HCT116 (cell line): ENCODE measurements at regions not wholly inside any gene's neighbourhood (a gene's known extent, or its start where the extent isn't known, plus 50 kb on each side); places are given as distances from the start of the nearest gene placed in this dataset.

ENCODE experiments used
- CEBPB ChIP-seq: IDR thresholded peaks from 2 replicates; pipeline ENCODE4 v1.6.1; 2012; ENCODE audit warnings: low read depth
- EGR1 ChIP-seq: IDR thresholded peaks from 2 replicates; pipeline ENCODE4 v1.6.1; 2012; ENCODE audit warnings: low read depth
- EZH2 ChIP-seq: fragments of 200-600 bp; sonication (generic); IDR thresholded peaks from 2 replicates; pipeline ENCODE4 v1.6.1; 2017; ENCODE audit warnings: antibody characterized with exemption, mixed run types
- JUND ChIP-seq: IDR thresholded peaks from 2 replicates; pipeline ENCODE4 v1.6.1; 2012
- POLR2A ChIP-seq: IDR thresholded peaks from 2 replicates; pipeline ENCODE4 v1.7.0; 2011; ENCODE audit warnings: borderline replicate concordance; ENCODE audit not compliant: insufficient read depth, insufficient read length; ENCODE audit errors: extremely low read depth
- YY1 ChIP-seq: IDR thresholded peaks from 2 replicates; pipeline ENCODE4 v1.6.1; 2011; ENCODE audit warnings: low read length, low read depth, moderate library complexity, mild to moderate bottlenecking; ENCODE audit not compliant: insufficient replicate concordance; ENCODE audit errors: extremely low read depth
- TF ChIP-seq, protein P1 (sequence below): IDR thresholded peaks from 2 replicates; pipeline ENCODE4 v1.6.1; 2012
- TF ChIP-seq, protein P2 (sequence below), 3 experiments: fragments of 200-600 bp in 1 of 3; sonication (generic) in 1 of 3; IDR thresholded peaks in 2 of 3; conservative IDR thresholded peaks in 1 of 3; 2 replicates each; pipeline ENCODE4 v1.5.1; 2012 to 2017; ENCODE audit warnings: low read depth in 2 of 3, low read length in 2 of 3, antibody characterized with exemption in 1 of 3, borderline replicate concordance in 1 of 3, control low read depth in 1 of 3, mild to moderate bottlenecking in 1 of 3, mixed read lengths in 1 of 3, mixed run types in 1 of 3, moderate library complexity in 1 of 3; ENCODE audit not compliant: insufficient read depth in 1 of 3
- TF ChIP-seq, protein P3 (sequence below): IDR thresholded peaks from 2 replicates; pipeline ENCODE4 v1.6.1; 2011; ENCODE audit warnings: mild to moderate bottlenecking, low read length, moderate library complexity; ENCODE audit not compliant: insufficient replicate concordance; ENCODE audit errors: extremely low read depth

DNA sequence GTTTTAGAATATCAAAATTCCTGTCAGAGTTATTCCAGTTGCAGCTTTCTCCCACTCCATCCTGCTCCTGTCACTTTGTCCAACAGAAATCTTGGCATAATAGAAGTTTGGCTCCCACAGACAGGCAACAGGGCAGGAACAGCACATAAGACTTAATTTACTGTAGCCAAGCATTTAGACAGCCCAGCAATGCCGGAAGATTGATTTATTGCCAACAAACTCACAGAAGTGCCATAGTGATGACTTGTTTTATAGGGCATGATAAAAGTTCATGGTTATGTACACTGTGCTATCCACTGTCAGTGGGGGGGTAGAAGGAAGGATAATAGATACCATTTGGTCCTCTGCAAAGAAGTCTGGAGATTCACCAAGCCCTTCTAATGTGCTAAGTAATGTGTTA, 98.3 kb upstream of the CBLB start:
- TF ChIP-seq, protein P1, sequence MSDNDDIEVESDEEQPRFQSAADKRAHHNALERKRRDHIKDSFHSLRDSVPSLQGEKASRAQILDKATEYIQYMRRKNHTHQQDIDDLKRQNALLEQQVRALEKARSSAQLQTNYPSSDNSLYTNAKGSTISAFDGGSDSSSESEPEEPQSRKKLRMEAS: no peak
- TF ChIP-seq, protein P2, sequence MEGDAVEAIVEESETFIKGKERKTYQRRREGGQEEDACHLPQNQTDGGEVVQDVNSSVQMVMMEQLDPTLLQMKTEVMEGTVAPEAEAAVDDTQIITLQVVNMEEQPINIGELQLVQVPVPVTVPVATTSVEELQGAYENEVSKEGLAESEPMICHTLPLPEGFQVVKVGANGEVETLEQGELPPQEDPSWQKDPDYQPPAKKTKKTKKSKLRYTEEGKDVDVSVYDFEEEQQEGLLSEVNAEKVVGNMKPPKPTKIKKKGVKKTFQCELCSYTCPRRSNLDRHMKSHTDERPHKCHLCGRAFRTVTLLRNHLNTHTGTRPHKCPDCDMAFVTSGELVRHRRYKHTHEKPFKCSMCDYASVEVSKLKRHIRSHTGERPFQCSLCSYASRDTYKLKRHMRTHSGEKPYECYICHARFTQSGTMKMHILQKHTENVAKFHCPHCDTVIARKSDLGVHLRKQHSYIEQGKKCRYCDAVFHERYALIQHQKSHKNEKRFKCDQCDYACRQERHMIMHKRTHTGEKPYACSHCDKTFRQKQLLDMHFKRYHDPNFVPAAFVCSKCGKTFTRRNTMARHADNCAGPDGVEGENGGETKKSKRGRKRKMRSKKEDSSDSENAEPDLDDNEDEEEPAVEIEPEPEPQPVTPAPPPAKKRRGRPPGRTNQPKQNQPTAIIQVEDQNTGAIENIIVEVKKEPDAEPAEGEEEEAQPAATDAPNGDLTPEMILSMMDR (IDR thresholded peaks at IDR 0.05 in 2 of 3, conservative IDR thresholded peaks at IDR 0.05 in 1 of 3; ENCODE audit: borderline replicate concordance in 1 of 3, insufficient read depth in 1 of 3, low read depth in 2 of 3, low read length in 2 of 3): no peak
- TF ChIP-seq, protein P3, sequence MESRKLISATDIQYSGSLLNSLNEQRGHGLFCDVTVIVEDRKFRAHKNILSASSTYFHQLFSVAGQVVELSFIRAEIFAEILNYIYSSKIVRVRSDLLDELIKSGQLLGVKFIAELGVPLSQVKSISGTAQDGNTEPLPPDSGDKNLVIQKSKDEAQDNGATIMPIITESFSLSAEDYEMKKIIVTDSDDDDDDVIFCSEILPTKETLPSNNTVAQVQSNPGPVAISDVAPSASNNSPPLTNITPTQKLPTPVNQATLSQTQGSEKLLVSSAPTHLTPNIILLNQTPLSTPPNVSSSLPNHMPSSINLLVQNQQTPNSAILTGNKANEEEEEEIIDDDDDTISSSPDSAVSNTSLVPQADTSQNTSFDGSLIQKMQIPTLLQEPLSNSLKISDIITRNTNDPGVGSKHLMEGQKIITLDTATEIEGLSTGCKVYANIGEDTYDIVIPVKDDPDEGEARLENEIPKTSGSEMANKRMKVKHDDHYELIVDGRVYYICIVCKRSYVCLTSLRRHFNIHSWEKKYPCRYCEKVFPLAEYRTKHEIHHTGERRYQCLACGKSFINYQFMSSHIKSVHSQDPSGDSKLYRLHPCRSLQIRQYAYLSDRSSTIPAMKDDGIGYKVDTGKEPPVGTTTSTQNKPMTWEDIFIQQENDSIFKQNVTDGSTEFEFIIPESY: no peak
- no peak for TF ChIP-seq EZH2
- TF ChIP-seq POLR2A: no peak
- TF ChIP-seq YY1: no peak
- TF ChIP-seq EGR1: no peak
- no peak for TF ChIP-seq CEBPB
- TF ChIP-seq JUND: no peak
